DND-41 (cell line): ENCODE measurements at regions not wholly inside any gene's neighbourhood (a gene's known extent, or its start where the extent isn't known, plus 50 kb on each side); places are given as distances from the start of the nearest gene placed in this dataset.

ENCODE experiments used
- EZH2 ChIP-seq: IDR thresholded peaks from 3 replicates; pipeline ENCODE4 v1.6.1; 2012; ENCODE audit warnings: borderline replicate concordance, low read depth, mild to moderate bottlenecking, moderate library complexity, low read length, inconsistent platforms; ENCODE audit not compliant: severe bottlenecking
- TF ChIP-seq, protein P1 (sequence below): IDR thresholded peaks from 2 replicates; pipeline ENCODE4 v1.5.1; 2012; ENCODE audit warnings: borderline replicate concordance, low read length, moderate library complexity, mild to moderate bottlenecking; ENCODE audit not compliant: poor library complexity, severe bottlenecking; ENCODE audit errors: extremely low read depth

- TF ChIP-seq, protein P1, sequence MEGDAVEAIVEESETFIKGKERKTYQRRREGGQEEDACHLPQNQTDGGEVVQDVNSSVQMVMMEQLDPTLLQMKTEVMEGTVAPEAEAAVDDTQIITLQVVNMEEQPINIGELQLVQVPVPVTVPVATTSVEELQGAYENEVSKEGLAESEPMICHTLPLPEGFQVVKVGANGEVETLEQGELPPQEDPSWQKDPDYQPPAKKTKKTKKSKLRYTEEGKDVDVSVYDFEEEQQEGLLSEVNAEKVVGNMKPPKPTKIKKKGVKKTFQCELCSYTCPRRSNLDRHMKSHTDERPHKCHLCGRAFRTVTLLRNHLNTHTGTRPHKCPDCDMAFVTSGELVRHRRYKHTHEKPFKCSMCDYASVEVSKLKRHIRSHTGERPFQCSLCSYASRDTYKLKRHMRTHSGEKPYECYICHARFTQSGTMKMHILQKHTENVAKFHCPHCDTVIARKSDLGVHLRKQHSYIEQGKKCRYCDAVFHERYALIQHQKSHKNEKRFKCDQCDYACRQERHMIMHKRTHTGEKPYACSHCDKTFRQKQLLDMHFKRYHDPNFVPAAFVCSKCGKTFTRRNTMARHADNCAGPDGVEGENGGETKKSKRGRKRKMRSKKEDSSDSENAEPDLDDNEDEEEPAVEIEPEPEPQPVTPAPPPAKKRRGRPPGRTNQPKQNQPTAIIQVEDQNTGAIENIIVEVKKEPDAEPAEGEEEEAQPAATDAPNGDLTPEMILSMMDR = no peak
- TF ChIP-seq EZH2 = no peak
These were observed 366.4 kb upstream of the CASK start for GRCh38 chrX:42289492-42290385.
